GM21619 (cell line): ENCODE measurements at regions not wholly inside any gene's neighbourhood (a gene's known extent, or its start where the extent isn't known, plus 50 kb on each side); places are given as distances from the start of the nearest gene placed in this dataset.

Experiments
- ATAC-seq: cut with Tn5 transposase; IDR thresholded peaks from one replicate; pipeline ENCODE4 v1.9.1; 2021; ENCODE audit not compliant: unreplicated experiment

GRCh38 chr15:45921376-45921775 lies 286.5 kb downstream of the SQOR start:
- no peak for ATAC-seq

GRCh38 chr15:45921978-45922377 lies 287.1 kb downstream of the SQOR start:
- no peak for ATAC-seq

GRCh38 chr15:45941367-45941766 lies 306.5 kb downstream of the SQOR start:
- ATAC-seq: no peak

DNA sequence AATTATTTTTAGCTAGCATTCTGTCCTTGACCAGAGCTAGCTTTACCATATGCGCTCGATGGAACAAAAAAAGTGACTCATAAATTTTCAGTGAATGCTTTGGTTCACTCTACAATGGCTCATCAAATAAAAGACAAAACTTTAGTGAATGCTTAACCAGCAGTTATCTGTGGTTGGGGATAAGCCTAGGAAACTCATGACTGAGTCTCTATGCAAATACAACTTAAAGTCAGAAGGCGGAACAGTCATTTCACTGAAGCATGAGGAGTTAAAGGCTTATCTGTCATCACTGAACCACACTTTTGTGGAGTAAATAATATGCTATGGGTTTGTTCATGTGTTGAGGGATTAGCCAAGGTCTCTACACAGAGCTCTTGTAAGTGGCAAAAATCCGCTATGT lies 308.4 kb downstream of the SQOR start:
- peak; percentile 75 for ATAC-seq

DNA sequence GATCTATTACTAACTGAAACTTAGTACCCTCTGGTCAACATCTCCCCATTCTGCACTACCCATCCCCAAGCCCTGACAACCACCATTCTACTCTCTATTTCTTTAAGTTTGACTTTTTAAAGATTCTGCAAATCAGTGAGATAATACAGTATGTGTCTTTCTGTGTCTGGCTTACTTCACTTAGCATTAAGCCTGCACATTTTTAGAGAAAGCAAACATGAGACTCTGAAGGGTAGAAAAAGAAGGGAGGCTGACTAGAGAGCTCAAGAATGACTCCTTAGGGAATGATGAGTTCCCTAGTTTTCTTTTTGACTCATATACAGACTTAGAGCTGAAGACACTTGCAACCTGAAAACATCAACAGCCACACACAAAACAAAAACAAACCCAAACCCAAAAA lies 311.3 kb downstream of the SQOR start:
- ATAC-seq: no peak

- no peak for ATAC-seq
These were observed 313.4 kb downstream of the SQOR start for GRCh38 chr15:45948181-45948621.

GRCh38 chr15:45958924-45959323 lies 324.1 kb downstream of the SQOR start:
- no peak for ATAC-seq

DNA sequence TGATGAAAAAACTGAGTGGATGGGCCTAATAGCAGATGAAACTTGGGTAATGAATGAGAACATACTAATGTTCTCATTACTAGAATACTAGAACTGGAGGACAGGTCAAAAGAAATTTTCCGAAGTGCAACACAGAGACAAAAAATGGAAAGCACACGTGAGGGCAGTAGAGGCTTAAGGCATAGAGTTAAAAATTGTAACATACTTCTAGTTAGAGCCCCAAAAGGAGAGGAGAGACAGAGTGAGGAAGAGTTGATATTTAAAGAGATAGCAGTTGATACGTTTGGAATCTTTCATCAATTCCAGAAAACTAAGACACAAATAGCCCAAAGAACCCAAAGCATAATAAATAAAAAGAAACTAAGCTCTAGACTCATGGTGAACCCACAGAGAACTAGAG lies 327.9 kb downstream of the SQOR start:
- ATAC-seq: no peak

DNA sequence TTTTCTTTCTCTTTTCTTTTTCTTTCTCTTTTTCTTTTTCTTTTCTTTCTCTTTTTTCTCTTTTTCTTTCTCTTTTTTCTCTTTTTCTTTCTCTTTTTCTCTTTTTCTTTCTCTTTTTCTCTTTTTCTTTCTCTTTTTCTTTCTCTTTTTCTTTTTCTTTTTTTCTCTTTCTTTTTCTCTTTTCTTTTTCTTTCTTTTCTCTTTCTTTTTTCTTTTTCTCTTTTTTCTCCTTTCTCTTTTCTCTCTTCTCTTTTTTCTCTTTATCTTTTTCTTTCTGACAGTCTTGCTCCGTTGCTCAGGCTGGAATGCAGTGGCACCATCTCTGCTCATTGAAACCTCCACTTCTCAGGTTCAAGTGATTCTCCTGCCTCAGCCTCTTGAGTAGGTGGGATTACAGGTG lies 335.7 kb downstream of the SQOR start:
- no peak for ATAC-seq

DNA sequence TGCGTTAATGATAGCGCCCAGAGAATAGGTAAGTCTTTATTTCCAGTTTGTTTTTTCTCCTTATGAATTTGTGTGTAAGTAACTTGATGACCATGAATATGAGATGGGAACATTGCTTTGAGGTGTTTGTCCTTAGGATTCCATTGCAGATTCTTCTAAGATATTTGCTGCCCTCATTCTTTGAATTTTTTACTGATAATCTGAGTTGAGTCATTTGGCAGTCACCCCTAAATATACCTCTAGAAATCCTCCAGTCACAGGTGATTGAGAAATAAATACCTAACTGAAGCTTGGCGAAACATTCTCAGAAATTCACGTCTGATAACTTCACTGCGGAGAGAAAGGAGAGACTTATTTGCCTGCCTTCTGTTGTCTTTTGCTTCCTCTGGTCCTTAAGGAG lies 345.5 kb downstream of the SQOR start:
- ATAC-seq: no peak

- ATAC-seq: no peak
These were observed 346.8 kb downstream of the SQOR start for GRCh38 chr15:45981625-45982024.

DNA sequence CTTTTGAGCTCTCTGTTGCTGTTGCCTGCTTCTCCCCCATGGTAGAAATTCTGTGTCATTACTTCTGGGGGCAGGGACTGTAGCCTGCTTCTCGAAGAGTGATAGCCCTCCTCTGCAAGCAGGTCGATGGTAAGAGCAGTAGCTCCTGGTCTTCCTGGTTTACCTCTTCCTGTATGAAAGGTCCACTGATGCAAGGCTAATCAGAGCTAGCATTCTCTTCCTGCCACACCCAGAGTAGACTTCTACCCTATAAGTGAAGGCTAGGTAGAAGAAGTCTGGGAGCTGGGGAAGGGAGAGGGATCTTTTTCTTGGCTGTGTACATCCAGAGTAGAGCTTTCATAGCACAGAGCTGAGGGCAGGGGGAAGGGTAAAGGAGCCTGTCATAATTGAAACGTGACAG lies 357.0 kb downstream of the SQOR start:
- no peak for ATAC-seq

DNA sequence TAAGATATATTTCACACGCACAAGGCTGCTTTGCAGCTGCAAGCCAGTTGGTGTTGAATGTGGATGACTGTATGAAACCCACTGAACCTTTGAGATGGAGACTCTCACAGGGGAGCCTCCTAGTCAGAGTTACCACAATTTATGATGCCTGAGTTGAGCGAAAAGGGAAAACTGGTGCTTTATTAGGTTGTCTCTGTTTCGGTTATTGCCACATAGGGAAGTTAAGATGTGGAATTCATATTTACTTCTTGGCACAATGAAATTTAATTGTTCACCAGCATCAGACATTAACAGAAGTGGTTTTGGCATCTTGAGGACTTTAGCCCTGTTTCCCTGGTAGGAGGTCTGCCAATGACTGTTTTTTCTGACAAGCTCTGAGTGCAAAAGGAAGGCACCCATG lies 358.2 kb downstream of the SQOR start:
- ATAC-seq: no peak

DNA sequence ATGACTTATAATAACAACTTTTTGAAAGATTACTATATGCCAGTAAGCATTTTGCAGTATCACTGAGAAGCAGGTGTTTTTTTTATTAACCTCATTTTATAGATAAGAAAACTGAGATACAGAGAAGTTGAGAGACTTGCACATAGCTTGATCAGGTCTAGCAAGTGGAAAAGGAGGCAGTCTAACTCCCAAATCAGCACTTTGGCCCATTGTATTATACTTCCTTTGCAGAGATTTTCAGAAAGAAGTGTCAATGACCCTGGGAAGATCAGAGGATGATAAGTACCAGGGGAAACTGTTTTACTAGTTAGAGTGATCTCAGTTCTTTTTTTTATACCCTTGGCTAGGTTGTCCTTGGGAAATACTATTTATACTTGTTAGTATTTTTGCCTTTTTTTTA lies 358.7 kb downstream of the SQOR start:
- ATAC-seq: no peak

- ATAC-seq: no peak
These were observed 361.0 kb downstream of the SQOR start for GRCh38 chr15:45995800-45996199.

DNA sequence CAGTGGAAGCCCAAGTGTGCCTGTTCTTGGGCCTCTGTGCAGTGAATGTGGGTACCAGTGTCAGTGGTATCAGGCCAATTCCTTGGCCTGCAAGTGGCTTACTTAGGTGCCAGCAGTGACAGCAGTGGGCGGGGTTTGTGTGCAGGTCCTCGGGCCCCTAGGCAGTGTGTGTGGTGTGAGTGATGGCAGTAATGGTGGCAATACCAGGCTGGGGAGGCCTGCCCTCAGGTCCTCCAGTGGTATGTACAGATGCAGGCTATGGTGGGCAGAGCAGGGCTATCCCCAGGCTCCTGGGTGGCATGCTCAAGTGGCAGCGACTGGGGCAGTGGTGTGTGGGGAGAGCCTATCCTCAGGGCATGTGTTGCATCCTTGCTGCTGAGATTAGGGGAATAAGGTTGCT lies 379.7 kb downstream of the SQOR start:
- ATAC-seq: no peak

GRCh38 chr15:46034755-46035154 lies 399.9 kb downstream of the SQOR start:
- no peak for ATAC-seq

- ATAC-seq: no peak
These were observed 404.9 kb downstream of the SQOR start for GRCh38 chr15:46039703-46040102.

DNA sequence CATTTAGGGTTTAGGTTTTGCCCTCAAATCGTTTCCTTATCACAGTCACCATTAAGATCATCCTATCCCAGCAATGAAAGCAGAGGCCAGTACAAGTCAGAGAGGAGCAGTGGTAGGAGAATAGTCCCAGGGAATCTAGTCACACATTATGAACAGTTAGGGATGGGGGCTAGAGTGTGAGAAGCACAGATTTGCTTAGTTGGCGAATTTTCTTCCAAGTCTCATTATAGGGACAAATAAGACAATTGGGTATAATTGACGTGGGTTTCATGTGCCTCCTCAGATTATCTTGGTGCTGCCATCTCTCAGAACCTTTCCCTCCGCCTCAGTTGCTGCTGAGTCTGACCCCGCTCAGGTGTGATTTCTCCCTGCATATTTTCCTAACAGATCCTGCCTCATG lies 407.1 kb downstream of the SQOR start:
- ATAC-seq: no peak

DNA sequence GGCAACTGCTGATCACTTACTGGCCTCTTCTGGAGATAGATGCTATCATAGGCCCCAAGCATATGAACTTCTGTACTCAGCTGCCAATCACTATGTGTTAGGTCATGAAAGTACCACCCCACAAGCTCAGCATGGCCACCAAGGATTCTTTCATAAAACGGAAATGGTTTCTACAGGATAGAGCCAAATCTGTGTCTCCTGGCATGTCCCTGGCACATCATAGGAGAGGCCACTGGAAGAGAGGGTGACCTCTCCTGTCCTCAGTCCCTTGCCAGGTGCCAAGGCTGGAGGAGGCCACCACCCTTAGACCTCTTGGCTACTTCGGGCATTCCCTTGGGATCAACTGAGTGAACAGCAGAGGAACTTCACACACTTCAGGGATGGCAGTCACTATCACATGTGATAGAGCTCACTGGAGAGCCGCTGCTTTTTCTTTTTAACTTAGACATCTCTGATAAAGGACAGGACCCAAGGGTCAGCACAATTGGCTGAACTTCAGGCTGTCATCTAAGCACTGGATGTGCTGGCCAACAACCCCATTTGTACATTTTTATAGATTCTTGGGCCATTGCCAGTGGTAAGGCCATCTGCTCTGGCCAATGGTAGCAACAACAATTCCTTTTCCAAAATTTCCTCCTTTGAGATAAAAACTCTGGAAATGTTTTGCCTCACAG lies 425.2 kb downstream of the SQOR start:
- ATAC-seq: no peak

DNA sequence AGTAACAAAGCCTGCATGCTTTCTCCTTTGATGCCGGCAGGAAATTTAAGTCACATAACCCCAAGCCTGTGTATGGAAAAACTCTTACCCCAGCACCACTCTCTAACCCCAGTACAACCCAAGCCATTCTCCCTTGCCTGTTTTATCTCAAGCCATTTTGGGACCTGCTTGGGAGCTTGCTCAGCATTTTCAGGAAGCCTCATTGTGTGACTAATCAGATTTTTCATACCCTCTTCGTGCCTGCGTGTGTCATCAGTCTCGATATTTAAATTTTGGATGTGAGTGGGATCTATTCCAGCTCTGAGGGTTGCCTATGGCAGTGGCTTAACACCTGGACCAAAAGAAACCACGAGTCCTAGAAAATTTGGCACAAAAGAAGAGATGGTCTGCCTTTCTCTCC lies 426.2 kb downstream of the SQOR start:
- ATAC-seq: no peak

DNA sequence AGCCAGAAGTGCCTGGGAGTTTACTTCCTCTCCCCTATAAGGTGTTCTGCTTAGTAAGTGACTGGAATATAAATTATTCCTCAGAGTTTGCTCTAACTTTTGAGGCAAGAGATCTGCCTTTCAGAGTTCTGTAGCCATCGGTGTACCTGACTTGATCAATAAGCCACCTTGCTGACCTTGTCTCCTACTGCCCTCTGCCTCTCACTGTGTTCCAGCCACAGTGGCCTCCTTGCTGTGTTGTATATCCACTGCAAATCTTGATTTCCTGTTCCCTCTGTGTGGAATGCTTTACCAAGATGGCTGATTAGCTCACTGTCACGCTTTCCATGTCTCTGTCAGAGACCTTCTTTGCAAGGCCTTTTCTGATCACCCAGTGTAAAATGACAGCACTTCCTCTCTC lies 442.4 kb downstream of the SQOR start:
- no peak for ATAC-seq

GRCh38 chr15:46079046-46079445 lies 444.2 kb downstream of the SQOR start:
- no peak for ATAC-seq
